ENCODE measurements at regions not wholly inside any gene's neighbourhood (a gene's known extent, or its start where the extent isn't known, plus 50 kb on each side); places are given as distances from the start of the nearest gene placed in this dataset.

DNA sequence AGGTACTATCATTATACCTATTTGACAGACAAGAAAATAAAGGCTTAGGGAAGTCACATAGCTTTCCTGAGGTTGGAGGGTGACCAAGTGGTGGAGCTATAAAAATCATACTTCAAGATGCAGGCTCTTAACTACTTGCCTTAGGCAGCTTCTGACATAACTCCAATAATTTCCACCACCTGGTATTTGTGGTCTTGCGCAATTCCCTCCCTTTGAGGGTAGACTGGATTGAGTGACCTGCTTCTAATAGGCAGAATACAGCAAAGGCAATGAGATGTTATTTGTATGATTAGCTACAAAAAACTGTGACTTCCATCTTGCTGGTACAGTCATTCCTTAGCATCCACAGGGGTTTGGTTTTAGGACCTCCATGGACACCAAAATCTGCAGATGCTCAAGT, 385.5 kb downstream of the TMEM114 start:
- TF ChIP-seq FOXP2 (optimal IDR thresholded peaks at IDR 0.05; ENCODE audit: borderline replicate concordance, extremely low read depth, extremely low read length, insufficient read depth) (no peak), TAF1 (IDR thresholded peaks at IDR 0.05; ENCODE audit: borderline replicate concordance, insufficient read depth, low read length) (no peak), SIN3A (IDR thresholded peaks at IDR 0.05; ENCODE audit: borderline replicate concordance, insufficient read depth, low read length) (no peak), POLR2AphosphoS5 (IDR thresholded peaks at IDR 0.05; ENCODE audit: low read depth, low read length) (no peak)
- TF ChIP-seq, protein P1, sequence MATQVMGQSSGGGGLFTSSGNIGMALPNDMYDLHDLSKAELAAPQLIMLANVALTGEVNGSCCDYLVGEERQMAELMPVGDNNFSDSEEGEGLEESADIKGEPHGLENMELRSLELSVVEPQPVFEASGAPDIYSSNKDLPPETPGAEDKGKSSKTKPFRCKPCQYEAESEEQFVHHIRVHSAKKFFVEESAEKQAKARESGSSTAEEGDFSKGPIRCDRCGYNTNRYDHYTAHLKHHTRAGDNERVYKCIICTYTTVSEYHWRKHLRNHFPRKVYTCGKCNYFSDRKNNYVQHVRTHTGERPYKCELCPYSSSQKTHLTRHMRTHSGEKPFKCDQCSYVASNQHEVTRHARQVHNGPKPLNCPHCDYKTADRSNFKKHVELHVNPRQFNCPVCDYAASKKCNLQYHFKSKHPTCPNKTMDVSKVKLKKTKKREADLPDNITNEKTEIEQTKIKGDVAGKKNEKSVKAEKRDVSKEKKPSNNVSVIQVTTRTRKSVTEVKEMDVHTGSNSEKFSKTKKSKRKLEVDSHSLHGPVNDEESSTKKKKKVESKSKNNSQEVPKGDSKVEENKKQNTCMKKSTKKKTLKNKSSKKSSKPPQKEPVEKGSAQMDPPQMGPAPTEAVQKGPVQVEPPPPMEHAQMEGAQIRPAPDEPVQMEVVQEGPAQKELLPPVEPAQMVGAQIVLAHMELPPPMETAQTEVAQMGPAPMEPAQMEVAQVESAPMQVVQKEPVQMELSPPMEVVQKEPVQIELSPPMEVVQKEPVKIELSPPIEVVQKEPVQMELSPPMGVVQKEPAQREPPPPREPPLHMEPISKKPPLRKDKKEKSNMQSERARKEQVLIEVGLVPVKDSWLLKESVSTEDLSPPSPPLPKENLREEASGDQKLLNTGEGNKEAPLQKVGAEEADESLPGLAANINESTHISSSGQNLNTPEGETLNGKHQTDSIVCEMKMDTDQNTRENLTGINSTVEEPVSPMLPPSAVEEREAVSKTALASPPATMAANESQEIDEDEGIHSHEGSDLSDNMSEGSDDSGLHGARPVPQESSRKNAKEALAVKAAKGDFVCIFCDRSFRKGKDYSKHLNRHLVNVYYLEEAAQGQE (IDR thresholded peaks at IDR 0.05; ENCODE audit: insufficient read depth in 1 of 2, low read depth in 2 of 2, low read length in 2 of 2) = no peak

DNA sequence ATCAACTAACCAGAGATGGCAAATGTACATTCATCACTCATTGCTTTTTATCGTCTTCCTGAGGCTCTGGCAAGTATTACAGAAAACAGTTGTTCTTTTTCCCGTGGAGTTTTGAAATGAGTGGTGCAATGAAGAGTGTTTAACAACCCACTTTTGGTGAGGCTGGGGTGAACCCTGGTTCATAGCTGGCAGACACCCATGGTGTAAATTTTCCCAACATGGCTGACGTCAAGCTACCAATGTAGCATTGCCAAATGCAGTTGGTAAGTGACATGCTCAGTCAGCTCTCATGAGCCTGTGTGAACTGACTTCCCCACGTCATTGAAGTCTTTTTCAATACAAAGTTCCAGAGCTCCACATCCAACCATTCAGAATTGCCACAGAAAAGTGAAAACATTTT, 386.2 kb downstream of the TMEM114 start:
- TF ChIP-seq SIN3A (IDR thresholded peaks at IDR 0.05; ENCODE audit: borderline replicate concordance, insufficient read depth, low read length) = no peak
- TF ChIP-seq TAF1 (IDR thresholded peaks at IDR 0.05; ENCODE audit: borderline replicate concordance, insufficient read depth, low read length) = no peak
- TF ChIP-seq FOXP2 (optimal IDR thresholded peaks at IDR 0.05; ENCODE audit: borderline replicate concordance, extremely low read depth, extremely low read length, insufficient read depth) = no peak
- TF ChIP-seq, protein P1 (IDR thresholded peaks at IDR 0.05; ENCODE audit: insufficient read depth in 1 of 2, low read depth in 2 of 2, low read length in 2 of 2) = no peak
- TF ChIP-seq POLR2AphosphoS5 (IDR thresholded peaks at IDR 0.05; ENCODE audit: low read depth, low read length) = no peak

DNA sequence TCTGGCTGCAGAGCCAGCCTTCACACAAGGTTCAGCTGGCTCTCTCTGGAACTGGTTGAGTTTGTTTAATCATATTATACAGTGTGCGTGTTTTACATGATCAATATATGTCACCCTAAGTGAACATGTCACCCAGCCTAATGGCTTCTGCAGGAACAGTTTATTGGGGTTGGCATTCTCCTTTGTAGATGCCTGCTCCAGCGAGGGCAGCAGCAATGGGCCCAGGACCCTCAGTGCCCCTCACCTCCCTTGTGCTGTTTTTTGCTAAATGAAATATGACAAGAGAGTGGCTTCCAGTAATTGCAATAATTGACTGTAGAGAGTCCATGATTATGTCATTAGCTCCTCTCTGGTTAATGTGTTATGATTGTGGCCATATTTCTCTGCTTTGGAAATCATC, 387.2 kb downstream of the TMEM114 start:
- TF ChIP-seq POLR2AphosphoS5 (IDR thresholded peaks at IDR 0.05; ENCODE audit: low read depth, low read length) (no peak), FOXP2 (optimal IDR thresholded peaks at IDR 0.05; ENCODE audit: borderline replicate concordance, extremely low read depth, extremely low read length, insufficient read depth) (no peak), TAF1 (IDR thresholded peaks at IDR 0.05; ENCODE audit: borderline replicate concordance, insufficient read depth, low read length) (no peak), SIN3A (IDR thresholded peaks at IDR 0.05; ENCODE audit: borderline replicate concordance, insufficient read depth, low read length) (no peak)
- TF ChIP-seq, protein P1 (IDR thresholded peaks at IDR 0.05; ENCODE audit: insufficient read depth in 1 of 2, low read depth in 2 of 2, low read length in 2 of 2) = no peak

DNA sequence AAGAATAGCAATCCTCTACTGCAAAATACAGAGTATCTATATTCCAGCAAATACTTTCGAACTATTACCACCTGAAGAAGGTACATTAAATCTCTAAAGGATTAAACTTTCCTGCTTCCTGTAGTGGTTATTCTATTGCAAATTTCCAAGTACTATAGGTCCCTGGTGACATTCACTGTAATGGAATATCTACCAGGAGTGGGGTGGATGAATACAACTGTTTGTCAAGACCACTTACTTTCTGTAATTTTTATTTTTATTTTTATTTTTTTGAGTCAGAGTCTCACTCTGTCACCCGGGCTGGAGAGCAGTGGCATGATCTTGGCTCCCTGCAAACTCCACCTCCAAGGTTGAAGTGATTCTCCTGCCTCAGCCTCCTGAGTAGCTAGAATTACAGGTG, 389.5 kb downstream of the TMEM114 start:
- no peak for TF ChIP-seq SIN3A (IDR thresholded peaks at IDR 0.05; ENCODE audit: borderline replicate concordance, insufficient read depth, low read length)
- TF ChIP-seq FOXP2 (optimal IDR thresholded peaks at IDR 0.05; ENCODE audit: borderline replicate concordance, extremely low read depth, extremely low read length, insufficient read depth) = no peak
- TF ChIP-seq TAF1 (IDR thresholded peaks at IDR 0.05; ENCODE audit: borderline replicate concordance, insufficient read depth, low read length) = no peak
- TF ChIP-seq, protein P1 (IDR thresholded peaks at IDR 0.05; ENCODE audit: insufficient read depth in 1 of 2, low read depth in 2 of 2, low read length in 2 of 2) = no peak
- no peak for TF ChIP-seq POLR2AphosphoS5 (IDR thresholded peaks at IDR 0.05; ENCODE audit: low read depth, low read length)

DNA sequence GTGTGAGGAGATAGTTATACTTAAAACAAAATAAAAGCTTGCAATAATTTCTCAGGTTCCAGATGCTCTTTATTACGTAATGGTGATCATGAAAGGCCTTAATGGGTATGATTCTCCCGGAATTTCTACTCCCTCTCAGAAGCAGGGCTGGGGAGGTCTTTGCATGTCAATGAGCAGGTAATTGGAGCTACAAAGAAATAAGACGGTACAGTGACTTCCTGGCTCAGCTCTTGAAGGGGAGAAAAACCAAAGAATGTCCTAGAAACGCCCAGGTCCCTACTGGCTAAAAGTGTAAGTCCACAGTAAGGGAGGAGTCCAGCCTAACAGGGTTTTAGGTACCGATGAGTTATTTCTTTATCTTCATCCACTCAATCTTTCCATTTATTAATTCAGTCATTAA, 390.9 kb downstream of the TMEM114 start:
- TF ChIP-seq, protein P1 (IDR thresholded peaks at IDR 0.05; ENCODE audit: insufficient read depth in 1 of 2, low read depth in 2 of 2, low read length in 2 of 2) = no peak
- TF ChIP-seq POLR2AphosphoS5 (IDR thresholded peaks at IDR 0.05; ENCODE audit: low read depth, low read length) = no peak

All from PFSK-1 (cell line).